ENCODE measurements at regions not wholly inside any gene's neighbourhood (a gene's known extent, or its start where the extent isn't known, plus 50 kb on each side); places are given as distances from the start of the nearest gene placed in this dataset.

DNA sequence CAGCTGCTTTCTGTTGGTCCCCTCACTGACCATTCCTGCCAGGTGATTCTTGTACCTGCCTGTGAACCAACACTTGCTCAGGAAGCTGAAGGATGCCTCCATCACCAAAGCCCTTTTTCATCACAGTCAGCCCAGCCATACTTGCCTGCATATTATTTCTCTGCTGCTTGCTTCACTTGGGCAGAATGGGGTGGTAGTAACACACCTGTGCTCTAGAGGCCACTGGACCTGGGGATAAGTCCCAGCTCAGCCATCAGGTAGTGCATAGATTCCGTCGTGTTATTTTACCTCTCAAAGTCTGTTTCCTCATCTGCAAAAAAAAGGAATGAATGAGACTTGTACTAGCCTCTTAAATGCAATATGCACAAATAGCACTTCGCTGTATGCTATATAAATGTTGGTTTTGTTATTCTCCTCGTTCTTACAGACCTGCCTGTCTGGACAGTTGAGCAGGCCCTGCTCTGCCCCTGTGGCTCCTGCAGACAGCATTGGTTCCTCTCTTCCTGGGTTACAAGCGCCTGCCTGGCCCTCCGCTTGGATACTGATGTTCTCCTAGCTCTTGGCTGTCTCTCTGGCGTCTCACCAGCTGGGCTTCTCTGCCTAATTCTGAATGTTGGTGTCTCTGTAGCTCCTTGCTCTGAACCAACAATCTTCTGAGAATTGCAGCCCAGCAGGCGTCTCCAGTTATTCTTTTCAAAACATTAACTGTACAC is 151.8 kb downstream of the UNC5CL start:
- no peak overlapping the region for H3K4me3 ChIP-seq (ENCODE audit: low read length)
- no peak for DNase-seq
- H3K9me3 ChIP-seq (ENCODE audit: control insufficient read depth, low read depth, low read length): no peaks in the 10 kb centered on the region
- peak overlapping the region; percentile 15 for H3K27ac ChIP-seq (ENCODE audit: low read length)
- H3K36me3 ChIP-seq (ENCODE audit: control insufficient read depth, insufficient read depth, low read length): no peaks in the 10 kb centered on the region
- H3K27me3 ChIP-seq (ENCODE audit: control insufficient read depth, insufficient read depth, low read length): no peaks in the 10 kb centered on the region
- no peaks in the 10 kb centered on the region for H3K4me1 ChIP-seq (ENCODE audit: control insufficient read depth, insufficient read depth, low read length)
- WGBS (ENCODE audit: insufficient coverage, low lambda C conversion rate): 80% methylated on average over 4 of the region's 8 CpGs

GRCh38 chr6:40885139-40885774 is 153.8 kb downstream of the UNC5CL start:
- H3K27ac ChIP-seq (ENCODE audit: low read length): no peak overlapping the region
- no peaks in the 10 kb centered on the region for H3K27me3 ChIP-seq (ENCODE audit: control insufficient read depth, insufficient read depth, low read length)
- no peaks in the 10 kb centered on the region for H3K9me3 ChIP-seq (ENCODE audit: control insufficient read depth, low read depth, low read length)
- DNase-seq: no peak
- 84% methylated on average over 3 of the region's 5 CpGs for WGBS (ENCODE audit: insufficient coverage, low lambda C conversion rate)
- H3K4me3 ChIP-seq (ENCODE audit: low read length): no peak overlapping the region
- H3K36me3 ChIP-seq (ENCODE audit: control insufficient read depth, insufficient read depth, low read length): no peaks in the 10 kb centered on the region
- no peaks in the 10 kb centered on the region for H3K4me1 ChIP-seq (ENCODE audit: control insufficient read depth, insufficient read depth, low read length)

DNA sequence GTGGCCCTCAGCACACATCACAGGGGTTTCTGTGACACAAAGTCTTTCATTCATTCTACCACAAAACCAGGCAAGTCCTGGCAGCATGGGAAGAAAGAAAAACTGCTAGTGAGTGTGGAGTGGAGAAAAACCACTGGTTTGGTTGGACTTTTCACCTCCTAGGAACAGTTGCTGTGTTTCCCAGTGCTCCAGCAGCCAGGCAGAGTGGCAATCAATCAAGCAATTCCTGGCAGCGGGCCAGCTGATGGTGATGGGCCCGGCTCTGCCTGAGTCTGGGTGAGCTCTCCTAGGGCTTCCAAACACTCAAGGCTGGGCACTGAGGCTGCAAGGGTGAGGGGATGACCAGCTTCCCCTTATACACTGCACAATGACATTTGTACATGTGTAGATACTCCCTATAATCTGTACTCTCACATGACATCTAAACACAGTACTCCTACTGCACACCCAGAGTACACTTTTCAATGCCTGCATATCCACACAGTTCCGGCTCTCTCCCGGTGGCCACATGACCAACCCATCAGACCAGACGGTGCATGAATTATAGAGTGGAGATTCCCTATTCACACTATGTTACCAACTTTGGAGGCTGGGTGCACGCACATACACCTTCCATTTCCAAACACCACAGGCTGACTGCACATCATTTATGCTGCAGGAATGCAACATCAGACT is 156.6 kb downstream of the UNC5CL start:
- no CpG with 5 or more reads among the region's 6 CpGs for WGBS (ENCODE audit: insufficient coverage, low lambda C conversion rate)
- H3K9me3 ChIP-seq (ENCODE audit: control insufficient read depth, low read depth, low read length): no peaks in the 10 kb centered on the region
- H3K27ac ChIP-seq (ENCODE audit: low read length): no peak overlapping the region
- DNase-seq: peak in 1 of 2 donors; percentile 31
- no peaks in the 10 kb centered on the region for H3K4me1 ChIP-seq (ENCODE audit: control insufficient read depth, insufficient read depth, low read length)
- H3K4me3 ChIP-seq (ENCODE audit: low read length): no peak overlapping the region
- no peaks in the 10 kb centered on the region for H3K27me3 ChIP-seq (ENCODE audit: control insufficient read depth, insufficient read depth, low read length)
- H3K36me3 ChIP-seq (ENCODE audit: control insufficient read depth, insufficient read depth, low read length): no peaks in the 10 kb centered on the region

- no peak for DNase-seq
- WGBS (ENCODE audit: insufficient coverage, low lambda C conversion rate): 90% methylated on average over 2 of the region's 2 CpGs
- no peaks in the 10 kb centered on the region for H3K36me3 ChIP-seq (ENCODE audit: control insufficient read depth, insufficient read depth, low read length)
- H3K4me1 ChIP-seq (ENCODE audit: control insufficient read depth, insufficient read depth, low read length): no peaks in the 10 kb centered on the region
- no peaks in the 10 kb centered on the region for H3K27me3 ChIP-seq (ENCODE audit: control insufficient read depth, insufficient read depth, low read length)
- no peak overlapping the region for H3K4me3 ChIP-seq (ENCODE audit: low read length)
- H3K9me3 ChIP-seq (ENCODE audit: control insufficient read depth, low read depth, low read length): no peaks in the 10 kb centered on the region
- H3K27ac ChIP-seq (ENCODE audit: low read length): no peak overlapping the region
Measured at GRCh38 chr6:40881501-40881900, 157.5 kb downstream of the UNC5CL start.

DNA sequence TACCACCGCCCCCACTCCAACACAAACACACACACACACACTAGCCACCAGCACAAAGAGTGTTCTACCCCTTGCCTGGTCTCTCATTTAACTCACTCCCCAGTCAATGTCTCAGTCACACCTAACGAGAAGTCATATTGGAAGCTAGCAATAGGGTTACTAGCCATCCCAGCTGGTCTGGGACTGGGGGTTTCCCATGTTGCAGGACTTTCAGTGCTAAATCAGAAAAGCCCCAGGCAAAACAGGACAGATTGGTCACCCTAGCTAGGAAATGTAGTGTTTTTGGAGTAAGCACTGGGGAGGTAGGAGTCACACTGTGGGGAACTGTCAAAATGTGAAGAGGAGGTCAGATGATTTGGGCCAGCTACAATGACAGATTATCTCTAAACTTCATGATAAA is 158.1 kb downstream of the UNC5CL start:
- no peak for DNase-seq
- Histone ChIP-seq H3K36me3 (ENCODE audit: control insufficient read depth, insufficient read depth, low read length) (no peaks in the 10 kb centered on the region), H3K27me3 (ENCODE audit: control insufficient read depth, insufficient read depth, low read length) (no peaks in the 10 kb centered on the region), H3K9me3 (ENCODE audit: control insufficient read depth, low read depth, low read length) (no peaks in the 10 kb centered on the region), H3K27ac (ENCODE audit: low read length) (no peak overlapping the region), H3K4me3 (ENCODE audit: low read length) (no peak overlapping the region), H3K4me1 (ENCODE audit: control insufficient read depth, insufficient read depth, low read length) (no peaks in the 10 kb centered on the region)
- no CpG with 5 or more reads among the region's 2 CpGs for WGBS (ENCODE audit: insufficient coverage, low lambda C conversion rate)

DNA sequence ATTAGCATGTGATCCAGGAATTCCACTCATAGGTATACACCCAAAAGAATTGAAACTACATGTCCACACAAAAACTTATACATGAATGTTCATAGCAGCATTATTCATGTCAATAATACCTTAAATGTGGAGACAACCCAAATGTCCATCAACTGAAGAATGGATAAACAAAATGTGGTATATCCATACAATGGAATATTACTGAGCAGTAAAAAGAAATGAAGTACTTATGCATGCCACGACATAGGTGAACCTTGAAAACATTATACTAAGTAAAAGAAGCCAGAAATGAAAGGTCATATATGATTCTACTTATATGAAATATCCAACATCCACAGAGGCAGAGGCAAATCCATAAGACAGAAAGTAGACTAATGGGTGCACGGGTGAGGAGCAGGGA is 159.9 kb downstream of the UNC5CL start:
- WGBS (ENCODE audit: insufficient coverage, low lambda C conversion rate): 83% methylated on average over 1 of the region's 2 CpGs
- no peak overlapping the region for H3K4me3 ChIP-seq (ENCODE audit: low read length)
- H3K9me3 ChIP-seq (ENCODE audit: control insufficient read depth, low read depth, low read length): no peaks in the 10 kb centered on the region
- H3K36me3 ChIP-seq (ENCODE audit: control insufficient read depth, insufficient read depth, low read length): no peaks in the 10 kb centered on the region
- H3K27ac ChIP-seq (ENCODE audit: low read length): no peak overlapping the region
- no peaks in the 10 kb centered on the region for H3K4me1 ChIP-seq (ENCODE audit: control insufficient read depth, insufficient read depth, low read length)
- DNase-seq: no peak
- no peaks in the 10 kb centered on the region for H3K27me3 ChIP-seq (ENCODE audit: control insufficient read depth, insufficient read depth, low read length)

- Histone ChIP-seq H3K27ac (ENCODE audit: low read length) (no peak overlapping the region), H3K36me3 (ENCODE audit: control insufficient read depth, insufficient read depth, low read length) (no peaks in the 10 kb centered on the region), H3K4me3 (ENCODE audit: low read length) (no peak overlapping the region), H3K9me3 (ENCODE audit: control insufficient read depth, low read depth, low read length) (no peaks in the 10 kb centered on the region), H3K27me3 (ENCODE audit: control insufficient read depth, insufficient read depth, low read length) (no peaks in the 10 kb centered on the region), H3K4me1 (ENCODE audit: control insufficient read depth, insufficient read depth, low read length) (no peaks in the 10 kb centered on the region)
- DNase-seq: no peak
- no CpG with 5 or more reads among the region's 1 CpG for WGBS (ENCODE audit: insufficient coverage, low lambda C conversion rate)
Measured at GRCh38 chr6:40877362-40877761, 161.7 kb downstream of the UNC5CL start.

DNA sequence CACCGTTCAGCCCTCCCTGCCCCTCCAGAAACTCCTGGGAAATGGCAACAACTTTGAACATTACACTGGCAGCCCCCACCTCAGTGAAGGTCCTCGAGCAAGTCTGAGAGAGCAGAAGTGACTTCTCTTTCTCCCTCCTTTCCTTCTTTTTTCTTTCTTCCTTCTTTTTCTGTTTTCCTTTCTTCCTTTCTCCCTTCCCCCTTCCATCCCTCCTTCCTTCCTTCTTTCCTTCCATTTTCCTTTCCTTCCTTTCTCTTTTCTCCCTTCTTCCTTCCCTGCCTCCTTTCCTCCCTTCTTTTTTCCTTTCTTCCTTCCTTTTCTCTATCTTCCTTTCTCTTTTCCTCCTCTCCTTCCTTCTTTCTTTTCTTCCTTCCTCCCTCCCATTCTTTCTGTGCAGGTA is 162.7 kb downstream of the UNC5CL start:
- WGBS (ENCODE audit: insufficient coverage, low lambda C conversion rate): 80% methylated on average over 1 of the region's 2 CpGs
- Histone ChIP-seq H3K27ac (ENCODE audit: low read length) (no peak overlapping the region), H3K27me3 (ENCODE audit: control insufficient read depth, insufficient read depth, low read length) (no peaks in the 10 kb centered on the region), H3K4me1 (ENCODE audit: control insufficient read depth, insufficient read depth, low read length) (peaks cover 3% of the 10 kb centered on the region), H3K9me3 (ENCODE audit: control insufficient read depth, low read depth, low read length) (no peaks in the 10 kb centered on the region), H3K4me3 (ENCODE audit: low read length) (no peak overlapping the region), H3K36me3 (ENCODE audit: control insufficient read depth, insufficient read depth, low read length) (no peaks in the 10 kb centered on the region)
- DNase-seq: no peak

DNA sequence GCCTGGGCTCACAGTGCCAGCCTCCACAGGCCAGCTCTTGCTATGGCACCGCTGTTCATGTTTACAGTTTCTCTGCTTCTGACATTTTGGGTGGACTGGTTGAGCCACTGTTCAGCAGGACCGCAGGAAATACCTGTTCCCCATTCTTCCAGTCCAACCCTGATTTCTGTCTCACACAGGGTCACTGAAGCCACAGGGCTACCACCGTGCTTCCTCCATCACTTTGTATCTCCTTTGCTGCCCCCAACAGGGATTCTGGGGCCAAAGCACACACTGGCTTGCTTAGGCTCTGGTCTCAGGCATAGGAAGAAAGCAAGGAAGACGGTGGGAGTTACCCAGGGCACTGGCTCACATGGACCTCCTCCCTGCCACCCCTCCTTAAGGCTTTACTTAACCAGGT is 164.5 kb downstream of the UNC5CL start:
- peaks cover 6% of the 10 kb centered on the region for H3K4me1 ChIP-seq (ENCODE audit: control insufficient read depth, insufficient read depth, low read length)
- H3K9me3 ChIP-seq (ENCODE audit: control insufficient read depth, low read depth, low read length): no peaks in the 10 kb centered on the region
- no peaks in the 10 kb centered on the region for H3K36me3 ChIP-seq (ENCODE audit: control insufficient read depth, insufficient read depth, low read length)
- WGBS (ENCODE audit: insufficient coverage, low lambda C conversion rate): no CpG with 5 or more reads among the region's 4 CpGs
- H3K4me3 ChIP-seq (ENCODE audit: low read length): no peak overlapping the region
- H3K27ac ChIP-seq (ENCODE audit: low read length): no peak overlapping the region
- H3K27me3 ChIP-seq (ENCODE audit: control insufficient read depth, insufficient read depth, low read length): no peaks in the 10 kb centered on the region
- DNase-seq: no peak

DNA sequence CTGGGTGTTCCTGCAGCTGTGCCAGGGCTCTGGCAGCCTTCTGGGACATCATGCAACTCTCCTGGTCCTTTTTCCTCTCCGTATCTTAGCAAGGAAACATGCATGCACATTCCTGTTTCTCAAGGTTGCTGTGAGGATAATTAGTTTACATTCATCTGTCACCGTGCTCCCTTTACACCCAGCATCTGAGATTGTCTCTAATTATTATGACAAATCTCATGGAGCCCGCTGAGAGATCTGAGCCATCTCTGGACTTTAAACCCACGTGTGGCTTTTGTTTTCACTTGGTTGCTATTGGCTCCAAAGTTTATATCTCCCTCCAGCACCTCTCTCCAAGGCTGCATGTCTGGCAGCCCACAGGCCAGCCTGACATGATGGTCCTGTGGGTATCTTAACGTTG is 167.6 kb downstream of the UNC5CL start:
- WGBS (ENCODE audit: insufficient coverage, low lambda C conversion rate): no CpG with 5 or more reads among the region's 5 CpGs

More for the DNA sequence above, 167.6 kb downstream of the UNC5CL start:
- Histone ChIP-seq H3K4me1 (ENCODE audit: control insufficient read depth, insufficient read depth, low read length) (peaks cover 6% of the 10 kb centered on the region), H3K27me3 (ENCODE audit: control insufficient read depth, insufficient read depth, low read length) (no peaks in the 10 kb centered on the region), H3K36me3 (ENCODE audit: control insufficient read depth, insufficient read depth, low read length) (no peaks in the 10 kb centered on the region), H3K27ac (ENCODE audit: low read length) (no peak overlapping the region), H3K4me3 (ENCODE audit: low read length) (no peak overlapping the region), H3K9me3 (ENCODE audit: control insufficient read depth, low read depth, low read length) (no peaks in the 10 kb centered on the region)
- peak; percentile 16 to 65 for DNase-seq
